ENCODE measurements at regions not wholly inside any gene's neighbourhood (a gene's known extent, or its start where the extent isn't known, plus 50 kb on each side); places are given as distances from the start of the nearest gene placed in this dataset. TPM values are rescaled to one million over a fixed set of nuclear protein-coding genes. Genes with fewer than 3 reads are reported as not detected.
"Not testable (repeated sequence)": the region's sequence is repeated elsewhere in the genome, so short reads cannot be mapped to it uniquely, and the experiment has no call there.

DNA sequence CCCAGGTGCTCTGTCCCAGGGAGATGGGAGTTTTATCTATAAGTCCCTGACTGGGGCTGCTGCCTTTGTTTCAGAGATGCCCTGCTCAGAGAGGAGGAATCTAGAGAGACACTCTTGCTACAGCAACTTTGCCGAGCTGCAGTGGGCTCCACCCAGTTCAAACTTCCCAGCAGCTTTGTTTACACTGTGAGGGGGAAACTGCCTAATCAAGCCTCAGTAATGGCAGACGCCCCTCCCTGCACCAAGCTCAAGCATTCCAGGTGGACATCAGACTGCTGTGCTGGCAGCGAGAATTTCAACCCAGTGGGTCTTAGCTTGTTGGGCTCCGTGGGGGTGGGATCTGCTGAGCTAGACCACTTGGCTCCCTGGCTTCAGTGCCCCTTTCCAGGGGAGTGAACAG is 50.2 kb upstream of the RASA1 start:
- H3K18ac ChIP-seq (ENCODE audit: low read depth, low read length); H2BK5ac ChIP-seq (ENCODE audit: low read depth, low read length, poor library complexity, severe bottlenecking); H4K5ac ChIP-seq (ENCODE audit: low read depth, low read length); POLR2A ChIA-PET (ENCODE audit: unreplicated experiment); H4K8ac ChIP-seq (ENCODE audit: low read depth in 2 of 2, low read length in 2 of 2); DNase-seq; H3K23ac ChIP-seq (ENCODE audit: low read depth, low read length); H2BK20ac ChIP-seq (ENCODE audit: low read depth, low read length); H3K9ac ChIP-seq (ENCODE audit: low read depth, low read length); H2BK120ac ChIP-seq (ENCODE audit: low read depth, low read length); ATAC-seq (ENCODE audit: low read depth); H3K79me1 ChIP-seq (ENCODE audit: low read depth in 1 of 2, low read length in 2 of 2); H2AK9ac ChIP-seq (replicated peaks; ENCODE audit: low read depth, low read length, poor library complexity); in situ Hi-C loops (cut with MboI; ENCODE audit: low sequenced_read_pairs); H2AFZ ChIP-seq (replicated peaks; ENCODE audit: low read length, poor library complexity); H4K20me1 ChIP-seq (ENCODE audit: insufficient read depth, low read length); H2AK5ac ChIP-seq (ENCODE audit: low read depth, low read length); H3K36me3 ChIP-seq (ENCODE audit: control insufficient read depth, insufficient read depth, low read length); H2BK15ac ChIP-seq (ENCODE audit: low read depth, low read length); H3K9me1 ChIP-seq (ENCODE audit: insufficient read depth, low read length); H3K56ac ChIP-seq (ENCODE audit: extremely low read depth, insufficient read depth, low read length); H3K27ac ChIP-seq (ENCODE audit: insufficient read depth, low read length); BruUV-seq (replicated peaks); H3K27me3 ChIP-seq (ENCODE audit: control insufficient read depth, insufficient read depth, low read length); H3K4ac ChIP-seq (ENCODE audit: low read depth, low read length); H4K91ac ChIP-seq (ENCODE audit: insufficient read depth, low read depth, low read length); H3K4me1 ChIP-seq (ENCODE audit: control insufficient read depth, insufficient read depth, low read length); H3K4me2 ChIP-seq (ENCODE audit: low read depth, low read length); H3K4me3 ChIP-seq (ENCODE audit: insufficient read depth, low read depth, low read length); CTCF ChIA-PET; intact Hi-C loops (cut with micrococcal nuclease); dilution Hi-C loops (cut with HindIII; ENCODE audit: low sequenced_read_pairs, unreplicated experiment); H3K9me3 ChIP-seq (ENCODE audit: control insufficient read depth, insufficient read depth, low read length); H3K14ac ChIP-seq (replicated peaks; ENCODE audit: low read depth, low read length): not testable (repeated sequence)
- 80% methylated on average over 1 of the region's 4 CpGs; no CpG with 5 or more reads in 1 of the 2 experiments for WGBS, 2 experiments (ENCODE audit: extremely low coverage in 2 of 2, insufficient read length in 1 of 2)

Small RNAs in the stretch of these regions (microRNA-seq; reads per million reads assigned to microRNA genes)
- gene MIR4280 (ENCODE audit: insufficient read depth in 1 of 2, insufficient read length in 1 of 2, unreplicated experiment in 1 of 2) (0 reads per million in 2 experiments), gene RN7SKP34 (ENCODE audit: insufficient read depth, insufficient read length) (not detected)

Small RNAs in the stretch of these regions (small RNA-seq; reads per million reads assigned to genes)
- gene MIR4280 (0 reads per million in 5 experiments), gene RN7SKP34 (0 reads per million in 5 experiments)
